Right lobe of liver (tissue), 6 donors: ENCODE measurements at regions not wholly inside any gene's neighbourhood (a gene's known extent, or its start where the extent isn't known, plus 50 kb on each side); places are given as distances from the start of the nearest gene placed in this dataset.

Experiments
- ATAC-seq, 4 donors: fragments of 200-7000 bp; cut with Tn5 transposase; one replicate each; pipeline ENCODE4 v1.9.1; 2020; ENCODE audit warnings: mild to moderate bottlenecking in 4 of 4, moderate library complexity in 4 of 4
- DNase-seq, 3 donors: peaks; one replicate each; pipeline ENCODE4 v3.0.0-alpha.2; 2020
- H3K27ac ChIP-seq, 3 donors: fragments of 200-600 bp; one replicate each; pipeline ENCODE4 v1.8.0; 2022
- H3K27me3 ChIP-seq, 2 donors: fragments of 200-600 bp; one replicate each; pipeline ENCODE4 v1.8.0; 2022
- H3K36me3 ChIP-seq, 4 donors: fragments of 200-600 bp; sonication (generic) in 1 of 4; one replicate each; pipeline versions ENCODE4 v1.5.1 to v1.8.0; 2017 to 2022; ENCODE audit warnings: control low read depth in 1 of 4
- H3K4me1 ChIP-seq, 4 donors: fragments of 200-600 bp; sonication (generic) in 1 of 4; one replicate each; pipeline versions ENCODE4 v1.5.1 to v1.8.0; 2017 to 2022; ENCODE audit warnings: control low read depth in 1 of 4
- H3K4me3 ChIP-seq, 3 donors: fragments of 200-600 bp; one replicate each; pipeline ENCODE4 v1.8.0; 2022
- H3K9me3 ChIP-seq, 4 donors: fragments of 200-600 bp; sonication (generic) in 1 of 4; one replicate each; pipeline versions ENCODE4 v1.5.1 to v1.8.0; 2017 to 2022; ENCODE audit warnings: control low read depth in 1 of 4
- POLR2A ChIP-seq: fragments of 450-650 bp; IDR thresholded peaks from one replicate; pipeline ENCODE4 v1.6.1; 2017; ENCODE audit warnings: antibody characterized with exemption, mild to moderate bottlenecking
- WGBS: methylation state at CpG from one replicate; pipeline ENCODE4 v1.1.6; 2018; ENCODE audit warnings: low coverage, low lambda C conversion rate; ENCODE audit not compliant: insufficient coverage; ENCODE audit errors: missing lambda C conversion rate; 5-methylcytosine and 5-hydroxymethylcytosine counted together
- intact Hi-C, 2 donors: fragments of 100-400 bp; cut with DNase I; formaldehyde crosslinking; loops; one replicate each; pipeline versions ENCODE4 v1.11.2 to v1.14.1; 2022
- TF ChIP-seq, protein P1 (sequence below), 4 donors: fragments of 200-600 bp in 3 of 4; fragments of 450-650 bp in 1 of 4; IDR thresholded peaks; one replicate each; pipeline versions ENCODE4 v1.5.1 to v1.8.0; 2016 to 2022; ENCODE audit warnings: antibody characterized with exemption in 4 of 4, mild to moderate bottlenecking in 2 of 4
- donor health status: DM: no; HTN: yes; CAD: no.
- donor health status: DM: no; HTN: no; CAD: no.
- donor health status: DM: no; HTN: no; CAD: no.
- donor health status: DM: no; HTN: yes; CAD: no.
- donor health status: DM: no; HTN: yes; CAD: no.

DNA sequence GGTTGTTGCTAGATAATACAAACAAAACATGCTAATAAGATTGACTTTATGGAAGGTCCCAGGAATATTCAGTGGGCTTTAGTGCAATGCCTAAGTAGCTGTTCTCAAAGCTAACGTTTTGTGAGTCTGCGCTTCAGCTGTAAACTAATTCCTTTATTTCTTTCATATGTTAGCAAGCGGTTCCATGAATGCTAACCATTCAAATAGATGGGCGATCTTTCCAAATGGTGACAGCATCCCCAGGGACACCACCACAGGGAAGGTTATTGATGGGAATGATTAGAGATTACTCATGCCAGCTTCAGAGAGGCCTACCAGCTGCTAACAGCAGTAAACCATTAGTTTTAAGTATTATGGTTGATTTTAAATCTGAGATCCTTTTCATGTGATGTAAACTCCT lies 405.7 kb upstream of the MCTP2 start:
- ATAC-seq: no peak
- Histone ChIP-seq H3K4me1 (no peaks in the 10 kb centered on the region), H3K9me3 (no peaks in the 10 kb centered on the region), H3K27me3 (no peaks in the 10 kb centered on the region), H3K27ac (no peak overlapping the region), H3K36me3 (no peaks in the 10 kb centered on the region), H3K4me3 (no peak overlapping the region)
- WGBS: 41% methylated on average over 4 of the region's 4 CpGs
- intact Hi-C loops: no loop called here
- no peak for TF ChIP-seq POLR2A
- TF ChIP-seq, protein P1, sequence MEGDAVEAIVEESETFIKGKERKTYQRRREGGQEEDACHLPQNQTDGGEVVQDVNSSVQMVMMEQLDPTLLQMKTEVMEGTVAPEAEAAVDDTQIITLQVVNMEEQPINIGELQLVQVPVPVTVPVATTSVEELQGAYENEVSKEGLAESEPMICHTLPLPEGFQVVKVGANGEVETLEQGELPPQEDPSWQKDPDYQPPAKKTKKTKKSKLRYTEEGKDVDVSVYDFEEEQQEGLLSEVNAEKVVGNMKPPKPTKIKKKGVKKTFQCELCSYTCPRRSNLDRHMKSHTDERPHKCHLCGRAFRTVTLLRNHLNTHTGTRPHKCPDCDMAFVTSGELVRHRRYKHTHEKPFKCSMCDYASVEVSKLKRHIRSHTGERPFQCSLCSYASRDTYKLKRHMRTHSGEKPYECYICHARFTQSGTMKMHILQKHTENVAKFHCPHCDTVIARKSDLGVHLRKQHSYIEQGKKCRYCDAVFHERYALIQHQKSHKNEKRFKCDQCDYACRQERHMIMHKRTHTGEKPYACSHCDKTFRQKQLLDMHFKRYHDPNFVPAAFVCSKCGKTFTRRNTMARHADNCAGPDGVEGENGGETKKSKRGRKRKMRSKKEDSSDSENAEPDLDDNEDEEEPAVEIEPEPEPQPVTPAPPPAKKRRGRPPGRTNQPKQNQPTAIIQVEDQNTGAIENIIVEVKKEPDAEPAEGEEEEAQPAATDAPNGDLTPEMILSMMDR (IDR thresholded peaks at IDR 0.05): no peak
- no peak for DNase-seq

DNA sequence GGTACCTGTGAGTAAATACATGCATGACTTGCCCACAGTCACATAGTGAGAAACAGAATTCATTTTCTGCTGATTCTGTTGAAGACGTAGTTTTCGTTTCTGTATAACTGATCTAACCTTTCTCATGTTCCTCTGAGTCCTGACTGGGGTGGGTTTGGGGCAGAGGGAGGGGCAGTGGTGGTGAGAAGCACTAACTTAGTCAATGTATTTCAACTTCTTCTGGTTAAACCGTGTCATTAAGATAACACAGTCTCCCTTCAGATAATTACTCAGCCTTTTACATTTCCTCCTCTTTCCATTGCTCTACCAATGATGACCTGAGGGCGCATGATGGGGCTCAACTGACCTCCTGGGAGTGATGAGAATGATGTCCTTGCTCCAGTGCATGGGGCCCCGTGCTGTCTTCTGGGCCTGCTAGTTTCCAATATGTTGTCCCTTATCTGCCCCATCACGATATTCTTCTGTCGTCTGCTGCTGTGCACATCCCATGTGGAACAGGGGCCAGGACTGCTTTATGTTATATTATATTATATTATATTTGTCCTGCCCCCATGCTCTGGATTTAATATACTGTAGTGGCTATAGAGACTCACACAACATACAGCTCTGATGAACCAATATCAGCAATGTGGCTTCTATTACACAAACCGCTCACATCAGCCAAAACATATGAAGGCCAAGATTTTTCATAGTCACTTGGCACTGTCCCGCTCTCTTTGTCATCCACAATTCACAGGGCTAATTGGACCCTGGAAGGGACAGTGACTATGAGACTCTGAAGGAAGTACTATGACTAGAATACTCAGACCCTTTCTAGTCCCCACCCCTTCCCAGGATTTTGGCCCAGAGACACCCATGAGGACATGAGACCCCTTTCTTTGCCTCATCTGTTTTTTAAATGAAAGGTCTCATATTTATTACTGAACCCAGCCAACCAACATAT lies 407.1 kb upstream of the MCTP2 start:
- WGBS: 59% methylated on average over 9 of the region's 9 CpGs
- TF ChIP-seq, protein P1 (IDR thresholded peaks at IDR 0.05): no peak
- TF ChIP-seq POLR2A: no peak
- intact Hi-C loops: no loop called here
- no peaks in the 10 kb centered on the region for H3K27me3 ChIP-seq
- ATAC-seq (no peak), DNase-seq (no peak)
- H3K4me1 ChIP-seq: no peaks in the 10 kb centered on the region
- H3K9me3 ChIP-seq: no peaks in the 10 kb centered on the region
- H3K36me3 ChIP-seq: no peaks in the 10 kb centered on the region
- H3K4me3 ChIP-seq: no peak overlapping the region
- no peak overlapping the region for H3K27ac ChIP-seq

DNA sequence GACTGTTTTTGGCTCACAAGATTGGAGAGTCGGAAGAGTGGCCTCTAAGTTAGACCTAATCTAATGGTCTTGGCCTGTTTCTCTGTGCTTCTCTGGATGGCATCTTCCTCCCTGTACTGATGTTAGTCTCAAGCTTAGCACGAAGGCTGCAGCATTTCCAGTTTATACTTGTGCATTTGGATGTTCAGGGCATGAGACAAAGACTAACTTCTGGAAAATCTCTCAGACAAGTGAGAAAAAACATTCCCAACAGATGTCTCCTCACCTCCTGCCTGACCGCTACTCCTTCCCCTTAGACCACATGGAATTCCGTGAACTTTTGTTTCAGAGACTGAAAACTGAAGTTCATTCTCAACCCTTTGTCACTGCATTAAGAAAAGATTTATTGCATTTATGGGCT lies 410.8 kb upstream of the MCTP2 start:
- whole genome bisulfite sequencing: 57% methylated on average over 4 of the region's 4 CpGs
- Histone ChIP-seq H3K4me1 (no peaks in the 10 kb centered on the region), H3K27ac (no peak overlapping the region), H3K27me3 (no peaks in the 10 kb centered on the region), H3K4me3 (no peak overlapping the region), H3K9me3 (no peaks in the 10 kb centered on the region), H3K36me3 (no peaks in the 10 kb centered on the region)
- DNase-seq (no peak), ATAC-seq (no peak)
- TF ChIP-seq, protein P1 (IDR thresholded peaks at IDR 0.05): no peak
- no peak for TF ChIP-seq POLR2A
- intact Hi-C loops: no loop called here

DNA sequence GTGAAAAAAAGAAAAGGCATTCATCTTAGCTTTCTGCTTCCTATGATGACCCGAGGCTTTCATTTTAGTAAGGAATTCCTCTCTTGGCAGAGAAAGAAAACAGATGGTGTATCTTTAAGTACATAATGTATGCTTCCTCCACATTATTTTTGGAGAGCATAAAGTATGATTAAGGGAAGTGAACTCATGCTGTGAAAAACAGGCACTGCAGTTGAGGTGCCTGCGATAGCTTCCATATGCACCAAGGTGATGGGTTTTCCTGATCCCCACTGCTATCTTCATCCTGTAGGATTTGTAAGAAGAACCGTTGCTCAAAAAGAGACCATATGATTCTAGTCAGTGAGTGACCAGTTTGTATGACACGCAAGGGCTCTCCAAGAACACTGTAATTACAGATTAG lies 411.5 kb upstream of the MCTP2 start:
- H3K36me3 ChIP-seq: no peaks in the 10 kb centered on the region
- no peaks in the 10 kb centered on the region for H3K9me3 ChIP-seq
- H3K27ac ChIP-seq: no peak overlapping the region
- H3K4me1 ChIP-seq: no peaks in the 10 kb centered on the region
- intact Hi-C loops: no loop called here
- no peak for DNase-seq
- no peak overlapping the region for H3K4me3 ChIP-seq
- TF ChIP-seq, protein P1 (IDR thresholded peaks at IDR 0.05): no peak
- TF ChIP-seq POLR2A: no peak
- 23% methylated on average over 3 of the region's 4 CpGs for WGBS
- no peaks in the 10 kb centered on the region for H3K27me3 ChIP-seq
- no peak for ATAC-seq
